Testis (tissue), 2 donors: ENCODE measurements at regions not wholly inside any gene's neighbourhood (a gene's known extent, or its start where the extent isn't known, plus 50 kb on each side); places are given as distances from the start of the nearest gene placed in this dataset.

Source experiments
- DNase-seq: peaks from one replicate; pipeline ENCODE4 v3.0.0-alpha.2; 2019
- H3K27ac ChIP-seq, 2 donors: fragments of 200-600 bp; sonication (generic); one replicate each; pipeline ENCODE4 v1.5.1; 2019
- H3K27me3 ChIP-seq: fragments of 200-600 bp; sonication (generic); one replicate; pipeline ENCODE4 v1.5.1; 2019
- H3K36me3 ChIP-seq: fragments of 200-600 bp; sonication (generic); one replicate; pipeline ENCODE4 v1.5.1; 2017; ENCODE audit warnings: low read depth; ENCODE audit errors: missing control alignments
- H3K4me1 ChIP-seq: fragments of 200-600 bp; sonication (generic); one replicate; pipeline ENCODE4 v1.5.1; 2019
- H3K4me3 ChIP-seq, 2 donors: fragments of 200-600 bp; sonication (generic); one replicate each; pipeline ENCODE4 v1.5.1; 2017 to 2019
- H3K9me3 ChIP-seq: fragments of 200-600 bp; sonication (generic); one replicate; pipeline ENCODE4 v1.5.1; 2017
- POLR2A ChIP-seq: fragments of 450-650 bp; IDR thresholded peaks from one replicate; pipeline ENCODE4 v1.6.1; 2017; ENCODE audit warnings: antibody characterized with exemption, mild to moderate bottlenecking, moderate library complexity
- WGBS, 2 donors: methylation state at CpG; one replicate each; pipeline ENCODE4 v1.1.5; 2018; 5-methylcytosine and 5-hydroxymethylcytosine counted together
- intact Hi-C: fragments of 100-400 bp; cut with DNase I; formaldehyde crosslinking; loops from one replicate; pipeline ENCODE4 v1.15.1; 2023; ENCODE audit warnings: low total_unique reads
- TF ChIP-seq, protein P1 (sequence below), 3 experiments: fragments of 450-650 bp in 2 of 3; fragments of 200-600 bp in 1 of 3; sonication (generic) in 1 of 3; IDR thresholded peaks; one replicate each; pipeline ENCODE4 v1.5.1; 2016 to 2019; ENCODE audit warnings: antibody characterized with exemption in 3 of 3, mild to moderate bottlenecking in 2 of 3, moderate library complexity in 1 of 3

DNA sequence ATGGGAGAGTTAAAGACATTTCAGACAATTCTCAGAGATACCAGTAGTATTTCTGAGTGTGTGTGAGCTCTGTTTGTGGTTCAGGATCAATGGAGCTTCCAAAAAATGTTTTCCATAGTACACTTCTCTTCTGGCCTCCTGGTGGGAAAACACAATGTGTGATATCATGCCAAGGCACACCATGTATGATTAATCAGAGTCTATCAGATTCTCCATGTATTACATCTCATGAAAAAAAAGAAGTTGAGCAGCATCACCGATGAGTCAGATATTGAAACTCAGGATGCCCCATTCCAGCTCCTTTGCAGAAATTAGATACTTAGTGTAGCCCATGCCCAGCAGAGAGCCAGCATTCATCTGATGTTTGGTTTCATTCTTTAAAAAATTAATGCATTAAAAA is 620.3 kb upstream of the POU3F3 start:
- Histone ChIP-seq H3K4me3 (no peak overlapping the region), H3K27ac (no peak overlapping the region), H3K36me3 (no peaks in the 10 kb centered on the region), H3K4me1 (no peaks in the 10 kb centered on the region), H3K9me3 (no peaks in the 10 kb centered on the region), H3K27me3 (no peaks in the 10 kb centered on the region)
- TF ChIP-seq POLR2A: no peak
- TF ChIP-seq, protein P1, sequence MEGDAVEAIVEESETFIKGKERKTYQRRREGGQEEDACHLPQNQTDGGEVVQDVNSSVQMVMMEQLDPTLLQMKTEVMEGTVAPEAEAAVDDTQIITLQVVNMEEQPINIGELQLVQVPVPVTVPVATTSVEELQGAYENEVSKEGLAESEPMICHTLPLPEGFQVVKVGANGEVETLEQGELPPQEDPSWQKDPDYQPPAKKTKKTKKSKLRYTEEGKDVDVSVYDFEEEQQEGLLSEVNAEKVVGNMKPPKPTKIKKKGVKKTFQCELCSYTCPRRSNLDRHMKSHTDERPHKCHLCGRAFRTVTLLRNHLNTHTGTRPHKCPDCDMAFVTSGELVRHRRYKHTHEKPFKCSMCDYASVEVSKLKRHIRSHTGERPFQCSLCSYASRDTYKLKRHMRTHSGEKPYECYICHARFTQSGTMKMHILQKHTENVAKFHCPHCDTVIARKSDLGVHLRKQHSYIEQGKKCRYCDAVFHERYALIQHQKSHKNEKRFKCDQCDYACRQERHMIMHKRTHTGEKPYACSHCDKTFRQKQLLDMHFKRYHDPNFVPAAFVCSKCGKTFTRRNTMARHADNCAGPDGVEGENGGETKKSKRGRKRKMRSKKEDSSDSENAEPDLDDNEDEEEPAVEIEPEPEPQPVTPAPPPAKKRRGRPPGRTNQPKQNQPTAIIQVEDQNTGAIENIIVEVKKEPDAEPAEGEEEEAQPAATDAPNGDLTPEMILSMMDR (IDR thresholded peaks at IDR 0.05): no peak
- no peak for DNase-seq
- 97 to 100% methylated on average over 1 of the region's 1 CpG for WGBS, 2 donors
- intact Hi-C loops: no loop called here

DNA sequence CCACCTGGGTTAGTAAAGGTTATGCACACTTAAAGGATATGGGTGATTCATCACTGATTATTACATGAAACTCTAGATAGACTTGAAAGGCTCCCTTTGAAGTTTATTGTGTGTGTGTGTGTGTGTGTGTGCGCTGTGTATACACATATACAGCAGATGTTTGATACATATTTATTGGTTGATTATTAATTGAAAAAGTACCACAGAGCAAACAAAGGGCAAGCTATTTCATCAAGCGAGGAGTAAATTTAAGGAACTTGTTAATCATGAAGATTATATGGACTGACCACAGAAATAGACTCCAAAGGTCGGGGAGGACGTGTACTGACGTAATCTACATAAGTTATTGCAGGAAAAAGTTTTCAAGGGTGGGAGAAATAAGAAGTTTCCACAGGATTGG is 617.4 kb upstream of the POU3F3 start:
- intact Hi-C loops: no loop called here
- no peaks in the 10 kb centered on the region for H3K36me3 ChIP-seq
- no peak for DNase-seq
- TF ChIP-seq, protein P1 (IDR thresholded peaks at IDR 0.05): no peak
- TF ChIP-seq POLR2A: no peak
- H3K4me1 ChIP-seq: no peaks in the 10 kb centered on the region
- WGBS, 2 donors: 70 to 76% methylated on average over 5 of the region's 5 CpGs
- no peaks in the 10 kb centered on the region for H3K9me3 ChIP-seq
- no peak overlapping the region for H3K4me3 ChIP-seq
- H3K27ac ChIP-seq: no peak overlapping the region
- H3K27me3 ChIP-seq: no peaks in the 10 kb centered on the region

DNA sequence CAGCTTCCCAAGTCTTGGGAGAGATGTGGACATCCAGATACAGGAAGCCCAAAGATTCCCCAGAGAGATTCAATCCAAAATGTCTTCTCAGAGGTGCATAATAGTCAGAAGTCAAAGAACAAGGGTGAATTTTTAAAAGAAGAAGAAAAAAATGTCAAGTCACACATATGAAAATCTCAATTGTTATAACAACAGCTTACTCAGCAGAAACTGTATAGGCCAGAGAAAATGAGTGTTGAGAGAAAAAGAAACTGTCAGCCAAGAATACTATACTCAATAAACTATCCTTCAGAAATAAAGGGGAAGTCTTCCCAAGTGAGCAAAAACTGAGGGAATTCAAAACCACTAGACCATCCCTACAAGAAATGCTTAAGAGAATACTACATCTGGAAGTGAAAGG is 612.9 kb upstream of the POU3F3 start:
- H3K4me1 ChIP-seq: no peaks in the 10 kb centered on the region
- no peaks in the 10 kb centered on the region for H3K36me3 ChIP-seq
- TF ChIP-seq, protein P1 (IDR thresholded peaks at IDR 0.05): no peak
- no peak for TF ChIP-seq POLR2A
- no peaks in the 10 kb centered on the region for H3K9me3 ChIP-seq
- H3K27ac ChIP-seq: no peak overlapping the region
- intact Hi-C loops: no loop called here
- no peaks in the 10 kb centered on the region for H3K27me3 ChIP-seq
- no peak for DNase-seq
- no peak overlapping the region for H3K4me3 ChIP-seq

DNA sequence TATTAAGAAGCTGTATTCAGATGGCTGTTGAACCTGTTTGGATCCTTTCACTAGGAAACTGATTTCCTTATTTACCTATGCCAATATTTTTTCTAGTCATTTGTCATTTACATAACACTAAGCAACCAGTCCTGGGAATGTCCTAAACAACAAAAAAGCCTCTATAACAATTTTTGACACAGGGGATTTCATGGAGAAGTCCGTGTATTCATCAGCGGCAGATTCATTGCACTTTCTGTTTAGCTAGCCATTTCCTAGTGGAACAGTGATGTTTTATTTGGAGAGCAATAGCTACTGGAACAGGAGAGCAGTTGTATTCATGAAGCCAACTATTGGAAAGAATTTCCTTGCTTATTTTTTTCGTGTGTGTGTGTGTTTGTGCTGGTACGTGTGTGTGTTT is 604.3 kb upstream of the POU3F3 start:
- no peaks in the 10 kb centered on the region for H3K9me3 ChIP-seq
- H3K4me3 ChIP-seq: no peak overlapping the region
- no peaks in the 10 kb centered on the region for H3K4me1 ChIP-seq
- intact Hi-C loops: no loop called here
- no peaks in the 10 kb centered on the region for H3K36me3 ChIP-seq
- H3K27ac ChIP-seq: no peak overlapping the region
- 69 to 72% methylated on average over 4 of the region's 4 CpGs for whole genome bisulfite sequencing, 2 donors
- H3K27me3 ChIP-seq: no peaks in the 10 kb centered on the region
- no peak for DNase-seq
- TF ChIP-seq, protein P1 (IDR thresholded peaks at IDR 0.05): no peak
- no peak for TF ChIP-seq POLR2A

DNA sequence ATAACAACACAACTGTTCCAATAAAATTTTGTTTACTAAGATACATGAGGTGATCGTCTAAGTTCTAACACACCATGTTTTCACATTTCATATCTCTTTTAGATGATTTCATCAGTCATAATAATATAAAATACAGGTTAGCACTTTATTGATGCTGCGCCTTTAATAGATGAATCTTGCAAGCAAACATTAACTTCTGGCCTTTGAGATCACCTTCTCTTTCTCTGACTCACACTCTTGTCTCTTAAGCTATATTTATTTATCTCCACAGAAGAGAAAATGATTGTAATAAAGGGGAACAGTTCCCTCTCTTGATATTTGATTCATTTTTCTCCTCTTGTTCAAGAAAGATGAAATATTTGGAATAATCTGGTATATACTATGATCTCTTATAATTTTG is 603.3 kb upstream of the POU3F3 start:
- Histone ChIP-seq H3K27ac (no peak overlapping the region), H3K4me1 (no peaks in the 10 kb centered on the region), H3K36me3 (no peaks in the 10 kb centered on the region), H3K27me3 (no peaks in the 10 kb centered on the region), H3K9me3 (no peaks in the 10 kb centered on the region), H3K4me3 (no peak overlapping the region)
- intact Hi-C loops: no loop called here
- WGBS, 2 donors: 89 to 90% methylated on average over 2 of the region's 2 CpGs
- no peak for TF ChIP-seq POLR2A
- TF ChIP-seq, protein P1 (IDR thresholded peaks at IDR 0.05): no peak
- no peak for DNase-seq
